HG03575 (cell line): ENCODE measurements at regions not wholly inside any gene's neighbourhood (a gene's known extent, or its start where the extent isn't known, plus 50 kb on each side); places are given as distances from the start of the nearest gene placed in this dataset.

Experiments used
- ATAC-seq: cut with Tn5 transposase; IDR thresholded peaks from one replicate; pipeline ENCODE4 v1.9.1; 2021; ENCODE audit not compliant: unreplicated experiment, insufficient number of reproducible peaks, low FRiP score; ENCODE audit errors: extremely low read depth

DNA sequence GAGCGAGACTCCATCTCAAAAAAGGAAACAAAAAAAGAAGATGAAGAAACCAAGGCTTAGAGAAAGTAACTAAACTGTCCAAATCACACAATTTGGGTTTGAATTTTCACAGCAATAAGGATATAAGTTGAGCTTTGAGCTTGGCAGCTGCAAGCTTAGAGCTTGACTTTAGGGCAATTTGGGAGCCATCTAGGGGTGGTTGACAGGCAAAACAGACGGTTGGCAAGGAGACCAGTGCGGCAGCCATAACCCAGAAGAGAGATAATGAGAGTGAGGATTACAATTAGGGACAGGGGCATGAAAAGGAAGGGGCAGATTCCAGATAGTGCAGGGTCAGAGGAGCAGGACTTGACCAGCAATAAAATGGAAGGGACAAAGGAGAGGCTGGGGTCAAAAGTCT lies 382.2 kb upstream of the HNRNPA3 start:
- ATAC-seq, result no peak

DNA sequence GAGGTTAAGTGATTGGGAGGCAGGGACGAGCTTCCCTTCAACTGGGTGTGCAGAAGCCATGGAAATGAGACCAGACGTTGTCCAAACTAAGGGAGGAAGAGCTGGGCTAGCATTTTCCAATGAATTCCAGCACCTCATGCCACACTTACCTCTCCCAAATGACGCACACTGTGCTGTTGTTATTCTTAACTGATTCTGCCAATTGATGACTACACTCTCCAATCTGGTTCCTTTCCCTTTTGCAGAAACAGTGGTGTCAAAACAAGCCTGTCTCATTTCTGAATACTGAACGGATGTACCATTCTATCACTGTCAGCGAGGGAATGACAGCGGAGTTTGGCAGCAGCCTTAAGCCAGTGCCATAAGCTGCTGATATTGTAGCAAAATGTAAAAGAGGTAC lies 380.5 kb upstream of the HNRNPA3 start:
- no peak for ATAC-seq

DNA sequence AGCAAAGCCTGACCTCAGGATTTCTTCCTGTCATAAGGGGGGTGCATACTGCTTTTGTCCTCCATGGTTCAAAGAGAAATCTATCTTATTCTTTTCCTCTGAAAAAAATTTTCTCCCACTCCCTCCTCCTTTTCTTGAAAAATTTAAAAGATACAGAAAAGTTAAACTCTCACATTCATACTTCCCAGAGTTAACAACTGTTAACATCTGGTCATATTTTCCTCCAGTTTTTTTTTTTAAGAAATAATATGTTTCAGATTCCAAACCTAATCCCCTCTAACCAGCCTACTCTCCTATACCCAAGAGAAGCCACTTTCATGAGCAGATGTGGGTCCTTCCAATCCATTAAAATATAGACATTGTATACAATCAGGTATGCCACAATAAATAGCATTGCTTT lies 378.9 kb upstream of the HNRNPA3 start:
- ATAC-seq, result no peak

GRCh38 chr2:176834226-176834625 lies 378.4 kb upstream of the HNRNPA3 start:
- ATAC-seq, result no peak

GRCh38 chr2:176843208-176843607 lies 369.4 kb upstream of the HNRNPA3 start:
- no peak for ATAC-seq

DNA sequence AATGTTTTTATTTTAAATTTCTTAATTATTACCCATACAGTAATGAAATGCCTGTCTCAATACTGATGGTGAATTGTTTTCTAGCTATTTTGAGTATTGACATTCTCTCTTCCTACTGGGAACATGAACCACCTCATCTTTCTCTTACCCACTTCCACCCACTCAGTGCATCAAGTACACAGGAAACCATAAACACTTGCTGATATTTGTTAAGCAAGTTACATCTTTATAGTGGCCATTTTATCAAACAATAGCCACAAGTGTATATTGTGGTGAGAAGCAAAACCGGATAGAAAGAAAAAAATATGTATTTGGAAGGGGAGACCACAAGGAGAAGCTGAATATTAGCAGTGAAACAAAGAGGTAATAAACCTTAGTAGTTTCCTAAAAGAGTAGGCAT lies 368.1 kb upstream of the HNRNPA3 start:
- ATAC-seq, result no peak

- no peak for ATAC-seq
Measured at GRCh38 chr2:176845718-176846117, 366.9 kb upstream of the HNRNPA3 start.

GRCh38 chr2:176847575-176847974 lies 365.0 kb upstream of the HNRNPA3 start:
- no peak for ATAC-seq

DNA sequence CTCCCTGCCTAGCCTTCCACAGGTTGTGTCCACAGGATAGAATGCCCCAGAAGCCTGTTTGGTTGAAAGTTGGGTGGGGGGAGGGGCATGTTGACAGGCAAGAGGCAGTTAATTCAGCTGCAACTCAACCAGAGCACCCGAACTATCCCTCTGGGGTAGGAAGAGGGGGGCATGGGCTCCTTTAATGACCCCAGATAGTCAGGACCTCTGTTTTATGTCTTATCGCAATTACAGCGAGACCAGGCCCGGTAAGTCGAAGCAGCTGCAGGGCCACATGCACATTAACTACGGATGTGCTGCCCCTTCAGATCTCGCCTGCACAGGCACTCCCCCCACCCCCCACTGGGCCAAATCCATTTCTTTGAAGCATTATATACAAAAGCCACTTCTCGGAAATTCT lies 363.8 kb upstream of the HNRNPA3 start:
- no peak for ATAC-seq

DNA sequence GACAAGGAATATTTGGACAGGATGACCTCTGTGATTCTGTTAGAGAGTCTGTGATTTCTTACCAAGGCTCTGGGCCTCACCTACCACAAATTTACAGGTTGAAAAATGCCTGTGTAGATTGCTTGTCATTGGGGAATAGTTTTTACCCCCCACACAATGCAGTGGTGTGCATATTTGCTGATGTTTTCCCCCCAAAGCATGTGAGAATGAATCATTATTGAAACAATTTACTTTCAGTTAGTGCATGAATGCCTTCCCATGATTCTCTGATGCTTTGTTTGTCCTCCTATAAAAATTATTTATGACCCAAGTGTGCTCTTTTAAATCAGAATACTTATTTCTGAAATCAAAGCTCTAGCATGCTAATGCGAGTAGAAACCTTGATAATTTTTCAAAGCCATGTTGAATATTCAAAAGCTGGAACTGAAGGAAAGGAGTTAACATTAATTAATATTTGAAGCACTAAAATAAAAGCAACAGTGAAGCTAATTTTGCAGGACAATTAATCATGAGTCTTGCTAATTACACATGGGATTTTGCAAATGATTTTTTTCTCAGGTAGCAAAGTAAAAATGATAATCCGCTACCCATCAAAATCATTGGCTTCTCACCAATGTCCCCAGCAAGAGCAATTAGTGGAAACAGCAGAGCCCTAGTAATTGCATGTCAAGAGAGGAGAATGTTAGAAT lies 361.2 kb upstream of the HNRNPA3 start:
- no peak for ATAC-seq

GRCh38 chr2:176851889-176852483 lies 360.6 kb upstream of the HNRNPA3 start:
- no peak for ATAC-seq

- ATAC-seq, result no peak
Measured at GRCh38 chr2:176852667-176853066, 359.9 kb upstream of the HNRNPA3 start.

DNA sequence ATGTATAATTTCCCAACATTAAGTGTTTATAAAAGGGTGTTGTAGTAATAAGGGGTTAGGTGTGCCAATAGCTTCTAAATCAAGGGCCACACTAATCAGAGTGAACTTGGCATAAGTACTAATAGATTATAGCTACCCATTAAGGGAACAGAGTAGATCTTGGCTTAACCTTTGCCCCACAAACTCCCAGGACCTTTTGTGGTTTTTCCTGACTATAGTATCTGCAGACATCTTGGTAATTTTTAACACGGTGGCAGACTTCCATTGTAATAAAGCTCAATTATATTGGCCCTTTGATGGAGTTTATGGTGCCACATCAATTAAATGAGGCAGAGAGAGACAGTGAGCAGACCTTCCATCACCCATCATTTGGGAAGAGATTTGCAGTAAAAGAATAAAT lies 358.5 kb upstream of the HNRNPA3 start:
- no peak for ATAC-seq

DNA sequence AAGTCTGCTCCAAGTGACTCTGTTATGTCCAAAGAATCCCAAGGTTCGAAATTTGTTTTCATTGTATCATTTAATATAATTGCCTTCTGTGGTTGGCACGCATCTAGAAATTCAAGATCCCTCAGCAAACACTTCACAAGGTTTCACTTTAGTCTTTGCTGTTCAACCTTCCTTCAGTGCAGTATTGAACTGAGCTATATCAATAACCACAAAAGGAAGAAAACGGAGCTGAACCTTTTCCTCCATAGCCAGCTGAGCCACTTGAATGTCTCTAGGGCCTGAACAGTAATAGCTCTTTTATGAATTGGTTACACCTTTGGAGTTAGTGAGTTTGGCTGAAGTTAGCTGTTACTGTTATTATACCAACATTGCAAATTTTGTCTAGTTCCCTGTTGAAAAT lies 357.7 kb upstream of the HNRNPA3 start:
- no peak for ATAC-seq

GRCh38 chr2:176856683-176857082 lies 355.9 kb upstream of the HNRNPA3 start:
- no peak for ATAC-seq

GRCh38 chr2:176865336-176865735 lies 347.3 kb upstream of the HNRNPA3 start:
- ATAC-seq, result no peak

- ATAC-seq, result no peak
Measured at GRCh38 chr2:176872406-176872805, 340.2 kb upstream of the HNRNPA3 start.

- ATAC-seq, result no peak
Measured at GRCh38 chr2:176873403-176873802, 339.2 kb upstream of the HNRNPA3 start.

DNA sequence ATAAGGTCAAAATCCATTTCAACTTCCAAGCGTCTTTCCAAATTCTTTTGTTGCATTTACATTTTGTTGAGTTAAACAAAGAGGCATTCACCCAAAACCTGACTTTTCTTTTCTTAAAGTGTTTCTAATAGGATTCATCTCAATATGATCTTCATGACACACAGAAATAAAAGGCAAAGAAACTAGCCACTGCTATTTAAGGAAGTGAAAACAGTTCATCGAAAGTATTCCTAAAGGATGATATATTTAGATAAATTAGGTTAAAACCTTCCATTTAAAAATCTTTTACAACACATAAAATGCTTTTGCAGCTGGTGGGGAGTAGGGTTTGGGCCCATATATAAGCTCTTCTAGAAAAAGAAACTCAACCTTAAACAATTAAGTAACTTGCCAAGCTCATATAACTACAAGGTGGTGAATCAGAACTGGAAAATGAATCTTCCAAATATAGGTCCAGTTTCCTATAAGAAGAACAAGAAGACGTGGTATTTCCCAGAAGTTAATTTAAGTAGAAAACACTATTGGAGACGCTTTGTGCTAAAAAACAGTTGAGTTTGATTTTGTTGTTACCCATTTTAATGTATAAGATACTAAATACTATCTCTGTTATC lies 336.0 kb upstream of the HNRNPA3 start:
- no peak for ATAC-seq

DNA sequence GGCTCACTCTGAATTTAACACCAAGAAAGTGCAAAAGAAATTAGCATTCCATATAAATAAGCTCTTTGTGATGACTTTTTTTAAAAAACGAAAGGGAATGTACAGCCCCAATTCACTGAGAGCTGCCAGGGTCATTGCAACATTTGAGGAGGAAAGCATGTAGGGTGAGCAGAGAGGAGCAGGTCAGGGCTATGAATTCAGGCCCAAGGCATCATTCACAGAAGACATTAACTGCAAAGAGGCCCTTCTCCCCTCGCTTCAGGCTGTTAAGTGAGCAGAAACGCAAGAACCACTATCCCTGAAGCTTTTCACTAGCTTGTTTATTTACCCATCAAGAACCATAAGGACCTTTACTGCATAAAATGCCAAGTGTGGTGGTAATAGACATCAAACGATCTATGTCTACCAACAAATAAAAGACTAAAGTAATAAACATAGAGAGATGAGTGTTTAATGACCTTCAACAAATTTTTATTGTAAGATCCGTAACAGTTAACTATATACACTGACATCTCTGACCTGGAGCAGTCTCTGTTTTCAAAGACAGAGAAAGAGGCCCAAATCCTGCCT lies 333.1 kb upstream of the HNRNPA3 start:
- no peak for ATAC-seq
